ENCODE measurements at regions not wholly inside any gene's neighbourhood (a gene's known extent, or its start where the extent isn't known, plus 50 kb on each side); places are given as distances from the start of the nearest gene placed in this dataset.

GRCh38 chr5:34600118-34600493 lies 56.0 kb upstream of the RAI14 start:
- in situ Hi-C loops (cut with HindIII; ENCODE audit: low pct_unique_long_range_greater_than_20kb, low sequenced_read_pairs), result no loop called here

GRCh38 chr5:34603378-34603777 lies 52.8 kb upstream of the RAI14 start:
- in situ Hi-C loops (cut with HindIII; ENCODE audit: low pct_unique_long_range_greater_than_20kb, low sequenced_read_pairs), result no loop called here
- DNase-seq (ENCODE audit: low read depth, low spot score), result no peak

More at GRCh38 chr5:34600118-34600493, 56.0 kb upstream of the RAI14 start:
- DNase-seq (ENCODE audit: low read depth, low spot score), result no peak

- in situ Hi-C loops (cut with HindIII; ENCODE audit: low pct_unique_long_range_greater_than_20kb, low sequenced_read_pairs), result no loop called here
- no peak for DNase-seq (ENCODE audit: low read depth, low spot score)
Observed at GRCh38 chr5:34604119-34604675, 51.9 kb upstream of the RAI14 start.

GRCh38 chr5:34606101-34606500 lies 50.0 kb upstream of the RAI14 start:
- peak; percentile 85 for DNase-seq (ENCODE audit: low read depth, low spot score)
- in situ Hi-C loops (cut with HindIII; ENCODE audit: low pct_unique_long_range_greater_than_20kb, low sequenced_read_pairs), result no loop called here

Small RNA genes lying in the stretch of these regions (small RNA-seq; reads per million reads assigned to genes)
- 0 reads per million in 2 experiments for gene AC139792.3

Measured in SK-MEL-5 (cell line).